Esophagus muscularis mucosa (tissue), 4 donors: ENCODE measurements at regions not wholly inside any gene's neighbourhood (a gene's known extent, or its start where the extent isn't known, plus 50 kb on each side); places are given as distances from the start of the nearest gene placed in this dataset.

Source experiments
- DNase-seq: peaks from one replicate; pipeline ENCODE4 v3.0.0-alpha.2; 2017; ENCODE audit errors: extremely low spot score
- H3K27ac ChIP-seq, 4 donors: fragments of 200-600 bp; sonication (generic); replicated peaks in 1 of 4; 1 replicate in 3 of 4; 2 replicates in 1 of 4; pipeline ENCODE4 v1.5.1; 2016 to 2019; ENCODE audit warnings: mild to moderate bottlenecking in 1 of 4
- H3K27me3 ChIP-seq, 4 donors: fragments of 200-600 bp; sonication (generic); one replicate each; pipeline versions ENCODE4 v1.5.1 to v1.6.0; 2016 to 2019
- H3K36me3 ChIP-seq, 4 donors: fragments of 200-600 bp; sonication (generic); one replicate each; pipeline ENCODE4 v1.5.1; 2016 to 2019
- H3K4me1 ChIP-seq, 4 donors: fragments of 200-600 bp; sonication (generic); one replicate each; pipeline ENCODE4 v1.5.1; 2016 to 2019
- H3K4me3 ChIP-seq, 4 donors: fragments of 200-600 bp; sonication (generic); 1 replicate in 2 of 4; 2 replicates in 2 of 4; pipeline ENCODE4 v1.5.1; 2016 to 2019; ENCODE audit warnings: mild to moderate bottlenecking in 4 of 4, moderate library complexity in 1 of 4
- H3K9me3 ChIP-seq, 4 donors: fragments of 200-600 bp; sonication (generic); 1 replicate in 3 of 4; 2 replicates in 1 of 4; pipeline ENCODE4 v1.5.1; 2016 to 2019
- EP300 ChIP-seq: sonication (generic); formaldehyde crosslinking; IDR thresholded peaks from one replicate; pipeline ENCODE4 v1.6.1; 2017; ENCODE audit warnings: antibody characterized with exemption
- POLR2A ChIP-seq: fragments of 450-650 bp; IDR thresholded peaks from one replicate; pipeline ENCODE4 v1.6.1; 2017; ENCODE audit warnings: antibody characterized with exemption, moderate library complexity, mild to moderate bottlenecking, low read depth
- POLR2AphosphoS5 ChIP-seq, 2 donors: sonication (generic); formaldehyde crosslinking; IDR thresholded peaks; one replicate each; pipeline ENCODE4 v1.6.1; 2017; ENCODE audit warnings: antibody characterized with exemption in 2 of 2
- WGBS: methylation state at CpG from one replicate; pipeline ENCODE4 v1.1.5; 2018; 5-methylcytosine and 5-hydroxymethylcytosine counted together
- intact Hi-C: fragments of 100-400 bp; cut with DNase I; formaldehyde crosslinking; loops from one replicate; pipeline ENCODE4 v1.15.1; 2023
- TF ChIP-seq, protein P1 (sequence below), 3 experiments: fragments of 200-600 bp in 2 of 3; fragments of 450-650 bp in 1 of 3; sonication (generic) in 2 of 3; IDR thresholded peaks; one replicate each; pipeline ENCODE4 v1.5.1; 2017 to 2019; ENCODE audit warnings: antibody characterized with exemption in 3 of 3, mild to moderate bottlenecking in 2 of 3, moderate library complexity in 1 of 3

DNA sequence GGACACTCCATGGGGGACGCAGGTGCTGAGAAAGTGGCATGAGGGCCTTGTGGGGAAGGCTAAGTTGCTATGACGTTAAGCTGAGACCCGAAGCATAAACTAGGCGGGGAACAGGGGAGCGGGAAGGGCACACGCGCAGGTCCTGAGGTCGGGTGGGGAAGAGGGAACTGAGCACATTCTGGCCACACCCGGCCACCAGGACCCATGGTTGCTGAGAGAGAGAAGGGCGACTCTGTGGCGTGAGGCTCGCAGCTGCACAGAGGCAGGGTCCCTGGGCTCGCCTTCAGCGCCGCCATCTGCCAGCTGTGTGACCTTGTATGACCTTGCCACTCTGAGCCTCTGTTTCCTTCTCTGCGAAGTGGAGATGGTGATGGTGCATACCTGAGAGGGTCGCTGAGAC, 182.5 kb downstream of the PHETA1 start:
- peaks cover 0 to 37% (median 0%) of the 10 kb centered on the region in 4 donors for H3K27me3 ChIP-seq
- DNase-seq = no peak
- intact Hi-C loops = no loop called here
- H3K9me3 ChIP-seq = no peaks in the 10 kb centered on the region
- H3K36me3 ChIP-seq = no peaks in the 10 kb centered on the region
- no peak overlapping the region for H3K4me3 ChIP-seq
- H3K4me1 ChIP-seq = peaks cover 0 to 4% (median 2%) of the 10 kb centered on the region in 4 donors
- WGBS = 82% methylated on average over 12 of the region's 17 CpGs
- H3K27ac ChIP-seq = no peak overlapping the region
- TF ChIP-seq POLR2AphosphoS5 (IDR thresholded peaks at IDR 0.05) (no peak), EP300 (no peak), POLR2A (no peak)
- TF ChIP-seq, protein P1, sequence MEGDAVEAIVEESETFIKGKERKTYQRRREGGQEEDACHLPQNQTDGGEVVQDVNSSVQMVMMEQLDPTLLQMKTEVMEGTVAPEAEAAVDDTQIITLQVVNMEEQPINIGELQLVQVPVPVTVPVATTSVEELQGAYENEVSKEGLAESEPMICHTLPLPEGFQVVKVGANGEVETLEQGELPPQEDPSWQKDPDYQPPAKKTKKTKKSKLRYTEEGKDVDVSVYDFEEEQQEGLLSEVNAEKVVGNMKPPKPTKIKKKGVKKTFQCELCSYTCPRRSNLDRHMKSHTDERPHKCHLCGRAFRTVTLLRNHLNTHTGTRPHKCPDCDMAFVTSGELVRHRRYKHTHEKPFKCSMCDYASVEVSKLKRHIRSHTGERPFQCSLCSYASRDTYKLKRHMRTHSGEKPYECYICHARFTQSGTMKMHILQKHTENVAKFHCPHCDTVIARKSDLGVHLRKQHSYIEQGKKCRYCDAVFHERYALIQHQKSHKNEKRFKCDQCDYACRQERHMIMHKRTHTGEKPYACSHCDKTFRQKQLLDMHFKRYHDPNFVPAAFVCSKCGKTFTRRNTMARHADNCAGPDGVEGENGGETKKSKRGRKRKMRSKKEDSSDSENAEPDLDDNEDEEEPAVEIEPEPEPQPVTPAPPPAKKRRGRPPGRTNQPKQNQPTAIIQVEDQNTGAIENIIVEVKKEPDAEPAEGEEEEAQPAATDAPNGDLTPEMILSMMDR (IDR thresholded peaks at IDR 0.05) = no peak

DNA sequence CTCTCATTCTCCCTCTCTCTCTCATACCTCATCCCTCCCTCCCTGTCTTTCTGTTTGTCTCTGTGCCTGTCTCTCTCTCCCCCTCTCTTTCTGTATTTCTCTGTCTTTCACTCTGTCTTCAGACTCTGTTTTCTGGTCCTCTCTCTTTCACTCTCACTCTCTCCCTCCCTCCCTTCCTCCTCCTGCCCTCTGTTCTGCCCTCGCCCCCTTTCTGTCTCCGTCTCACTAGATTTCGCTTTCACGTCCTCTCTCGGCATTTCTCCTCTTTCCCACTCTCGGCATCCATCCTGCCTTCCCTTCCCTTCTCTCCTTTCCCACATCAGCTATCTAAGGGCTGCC, 183.0 kb downstream of the PHETA1 start:
- TF ChIP-seq, protein P1 (IDR thresholded peaks at IDR 0.05) = no peak
- TF ChIP-seq POLR2A (no peak), EP300 (no peak), POLR2AphosphoS5 (IDR thresholded peaks at IDR 0.05) (no peak)
- Histone ChIP-seq H3K27me3 (peaks cover 0 to 37% (median 0%) of the 10 kb centered on the region in 4 donors), H3K4me3 (no peak overlapping the region), H3K36me3 (no peaks in the 10 kb centered on the region), H3K27ac (no peak overlapping the region), H3K4me1 (peaks cover 0 to 9% (median 7%) of the 10 kb centered on the region in 4 donors), H3K9me3 (no peaks in the 10 kb centered on the region)
- no peak for DNase-seq
- 83% methylated on average over 6 of the region's 6 CpGs for WGBS
- intact Hi-C loops = no loop called here

DNA sequence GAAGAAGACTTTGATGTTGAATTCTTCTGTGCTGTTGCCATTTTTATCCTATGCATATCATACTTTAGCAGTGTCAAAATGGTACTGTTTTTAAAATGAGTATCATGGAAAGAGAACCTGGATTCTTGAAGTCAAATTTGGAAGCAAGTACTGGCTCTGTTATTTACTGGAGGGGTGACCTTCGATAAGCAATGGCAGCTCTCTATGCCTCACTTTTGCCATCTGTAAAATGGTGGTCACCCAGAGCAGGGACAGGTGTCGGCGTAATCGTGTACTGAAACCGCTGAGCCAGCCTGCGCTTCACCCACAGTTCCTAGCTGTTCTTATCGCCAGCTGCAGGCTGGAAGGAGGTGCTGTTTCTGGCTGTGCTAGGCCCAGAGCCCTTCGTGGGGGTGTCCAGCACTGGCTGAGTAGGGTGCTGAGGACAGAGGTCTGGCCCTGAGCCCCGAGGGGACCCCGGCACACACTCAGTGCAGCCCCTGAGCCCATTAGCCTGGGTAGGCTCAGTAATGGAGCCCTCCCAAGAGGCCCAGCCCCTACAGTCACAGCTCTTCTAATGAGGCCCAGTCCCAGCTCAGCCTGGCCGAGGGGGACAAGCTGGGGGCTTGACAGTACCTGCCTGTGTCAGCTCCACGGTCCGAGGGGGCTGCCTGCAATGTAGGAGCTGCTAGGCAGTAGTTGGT, 183.5 kb downstream of the PHETA1 start:
- TF ChIP-seq, protein P1 (IDR thresholded peaks at IDR 0.05) = no peak
- no peak for TF ChIP-seq EP300
- no peak for TF ChIP-seq POLR2A
- no peak for TF ChIP-seq POLR2AphosphoS5 (IDR thresholded peaks at IDR 0.05)
- intact Hi-C loops = no loop called here
- no peaks in the 10 kb centered on the region for H3K9me3 ChIP-seq
- no peaks in the 10 kb centered on the region for H3K36me3 ChIP-seq
- DNase-seq = no peak
- no peak overlapping the region for H3K27ac ChIP-seq
- H3K27me3 ChIP-seq = peaks cover 0 to 38% (median 0%) of the 10 kb centered on the region in 4 donors
- 75% methylated on average over 7 of the region's 13 CpGs for WGBS
- H3K4me3 ChIP-seq = no peak overlapping the region
- H3K4me1 ChIP-seq = peaks cover 0 to 14% (median 11%) of the 10 kb centered on the region in 4 donors

DNA sequence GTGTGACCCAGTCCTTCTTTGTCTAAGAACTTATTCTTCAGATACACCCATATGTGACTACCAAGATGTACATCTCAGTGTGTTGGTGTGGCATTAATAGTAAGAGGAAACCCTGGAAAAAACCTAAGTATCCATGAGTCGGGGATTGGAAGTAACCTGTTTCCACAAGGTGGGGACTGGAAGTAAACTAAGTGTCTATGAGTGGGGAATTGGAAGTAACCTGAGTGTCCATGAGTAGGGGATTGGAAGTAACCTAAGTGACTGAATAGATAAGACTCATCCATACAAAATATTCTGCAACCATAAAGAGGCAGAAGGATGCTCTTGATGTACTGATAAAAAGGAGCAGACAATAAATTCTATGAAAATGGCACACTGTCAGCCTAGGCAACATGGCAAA, 184.7 kb downstream of the PHETA1 start:
- Histone ChIP-seq H3K27ac (no peak overlapping the region), H3K36me3 (no peaks in the 10 kb centered on the region), H3K4me1 (peaks cover 0 to 14% (median 12%) of the 10 kb centered on the region in 4 donors), H3K27me3 (peaks cover 0 to 50% (median 2%) of the 10 kb centered on the region in 4 donors), H3K4me3 (no peak overlapping the region), H3K9me3 (no peaks in the 10 kb centered on the region)
- no peak for DNase-seq
- intact Hi-C loops = no loop called here
- WGBS = 100% methylated on average over 1 of the region's 1 CpG
- TF ChIP-seq POLR2AphosphoS5 (IDR thresholded peaks at IDR 0.05) (no peak), EP300 (no peak), POLR2A (no peak)
- TF ChIP-seq, protein P1 (IDR thresholded peaks at IDR 0.05) = no peak

DNA sequence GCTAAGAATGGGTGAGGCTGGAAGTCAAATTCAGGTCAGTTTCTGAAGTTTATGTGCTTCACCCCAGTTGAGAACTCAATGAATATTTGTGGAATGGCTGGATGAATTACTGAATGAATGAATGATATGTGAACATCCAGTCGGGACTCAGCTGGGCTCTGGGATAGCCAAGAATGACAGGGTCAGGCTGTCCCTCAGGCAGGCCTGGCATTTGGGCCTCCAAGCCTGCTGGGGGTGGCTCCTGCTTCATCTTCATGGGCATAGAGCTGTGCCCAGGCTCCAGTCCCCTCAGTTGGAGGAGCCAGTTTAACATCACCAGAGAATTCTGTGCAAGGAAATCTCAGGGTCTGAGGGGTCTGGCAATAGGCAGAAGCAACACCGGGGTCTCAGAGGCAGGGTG, 185.8 kb downstream of the PHETA1 start:
- H3K9me3 ChIP-seq = no peaks in the 10 kb centered on the region
- intact Hi-C loops = no loop called here
- H3K4me1 ChIP-seq = peaks cover 0 to 22% (median 19%) of the 10 kb centered on the region in 4 donors
- H3K27me3 ChIP-seq = peaks cover 0 to 53% (median 2%) of the 10 kb centered on the region in 4 donors
- 89% methylated on average over 2 of the region's 2 CpGs for WGBS
- DNase-seq = no peak
- H3K36me3 ChIP-seq = no peaks in the 10 kb centered on the region
- TF ChIP-seq POLR2AphosphoS5 (IDR thresholded peaks at IDR 0.05) = no peak
- TF ChIP-seq, protein P1 (IDR thresholded peaks at IDR 0.05) = no peak
- no peak for TF ChIP-seq EP300
- TF ChIP-seq POLR2A = no peak
- no peak overlapping the region for H3K4me3 ChIP-seq
- H3K27ac ChIP-seq = no peak overlapping the region
